ENCODE measurements at regions not wholly inside any gene's neighbourhood (a gene's known extent, or its start where the extent isn't known, plus 50 kb on each side); places are given as distances from the start of the nearest gene placed in this dataset.

DNA sequence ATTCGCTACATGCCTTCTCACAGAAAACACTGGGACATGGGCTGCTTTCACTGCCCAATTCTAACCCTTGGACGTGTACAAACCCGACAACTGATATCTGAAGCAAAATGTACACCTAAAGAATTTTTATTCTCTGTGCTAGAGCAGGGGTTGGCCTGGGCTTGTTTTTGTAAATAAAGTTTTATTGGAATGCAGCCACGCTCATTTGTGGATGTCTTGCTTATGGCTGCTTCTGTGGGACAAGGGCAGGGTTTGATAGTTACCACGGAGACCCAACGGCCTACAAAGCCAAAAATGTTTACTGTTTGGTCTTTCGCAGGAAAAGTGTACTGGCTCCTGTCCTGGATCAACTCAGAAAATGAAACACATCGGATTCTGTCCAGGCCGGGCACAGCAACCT lies 58.1 kb upstream of the APCDD1L start:
- TF ChIP-seq BHLHE40 (IDR thresholded peaks at IDR 0.05; ENCODE audit: borderline replicate concordance) (no peak), CTBP1 (IDR thresholded peaks at IDR 0.05; ENCODE audit: borderline replicate concordance) (no peak), NFRKB (IDR thresholded peaks at IDR 0.05) (no peak), ZNF384 (IDR thresholded peaks at IDR 0.05) (no peak), SP1 (IDR thresholded peaks at IDR 0.05) (no peak), FOXM1 (IDR thresholded peaks at IDR 0.05; ENCODE audit: borderline replicate concordance) (no peak)
- TF ChIP-seq, protein P1, sequence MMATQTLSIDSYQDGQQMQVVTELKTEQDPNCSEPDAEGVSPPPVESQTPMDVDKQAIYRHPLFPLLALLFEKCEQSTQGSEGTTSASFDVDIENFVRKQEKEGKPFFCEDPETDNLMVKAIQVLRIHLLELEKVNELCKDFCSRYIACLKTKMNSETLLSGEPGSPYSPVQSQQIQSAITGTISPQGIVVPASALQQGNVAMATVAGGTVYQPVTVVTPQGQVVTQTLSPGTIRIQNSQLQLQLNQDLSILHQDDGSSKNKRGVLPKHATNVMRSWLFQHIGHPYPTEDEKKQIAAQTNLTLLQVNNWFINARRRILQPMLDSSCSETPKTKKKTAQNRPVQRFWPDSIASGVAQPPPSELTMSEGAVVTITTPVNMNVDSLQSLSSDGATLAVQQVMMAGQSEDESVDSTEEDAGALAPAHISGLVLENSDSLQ (IDR thresholded peaks at IDR 0.05): no peak
